Femur (tissue), 1 donor: ENCODE measurements at regions not wholly inside any gene's neighbourhood (a gene's known extent, or its start where the extent isn't known, plus 50 kb on each side); places are given as distances from the start of the nearest gene placed in this dataset.
"Not testable (repeated sequence)": the region's sequence is repeated elsewhere in the genome, so short reads cannot be mapped to it uniquely, and the experiment has no call there.

Experiments used
- DNase-seq: peaks from one replicate; pipeline ENCODE4 v3.0.0-alpha.2; 2017

- DNase-seq = no peak
These were observed 97.6 kb downstream of the ANAPC4 start for GRCh38 chr4:25474690-25475089.

- no peak for DNase-seq
These were observed 100.2 kb downstream of the ANAPC4 start for GRCh38 chr4:25477221-25477620.

GRCh38 chr4:25481648-25482047 is 104.6 kb downstream of the ANAPC4 start:
- DNase-seq = no peak

GRCh38 chr4:25484243-25484721 is 107.2 kb downstream of the ANAPC4 start:
- DNase-seq = no peak

- DNase-seq = no peak
These were observed 108.0 kb downstream of the ANAPC4 start for GRCh38 chr4:25485104-25485503.

GRCh38 chr4:25486171-25486570 is 109.1 kb downstream of the ANAPC4 start:
- DNase-seq = no peak

GRCh38 chr4:25487155-25487554 is 110.1 kb downstream of the ANAPC4 start:
- DNase-seq = no peak

- DNase-seq = no peak
These were observed 112.3 kb downstream of the ANAPC4 start for GRCh38 chr4:25489253-25489797.

- DNase-seq = no peak
These were observed 116.4 kb downstream of the ANAPC4 start for GRCh38 chr4:25493466-25493865.

- DNase-seq = no peak
These were observed 117.1 kb downstream of the ANAPC4 start for GRCh38 chr4:25494166-25494565.

- peak; percentile 79 for DNase-seq
These were observed 123.7 kb downstream of the ANAPC4 start for GRCh38 chr4:25500626-25501316.

GRCh38 chr4:25502115-25502514 is 125.1 kb downstream of the ANAPC4 start:
- no peak for DNase-seq

GRCh38 chr4:25503779-25504178 is 126.7 kb downstream of the ANAPC4 start:
- DNase-seq = no peak

GRCh38 chr4:25504932-25505636 is 128.0 kb downstream of the ANAPC4 start:
- DNase-seq = no peak

GRCh38 chr4:25505637-25505991 is 128.6 kb downstream of the ANAPC4 start:
- no peak for DNase-seq

- no peak for DNase-seq
These were observed 129.0 kb downstream of the ANAPC4 start for GRCh38 chr4:25506032-25506571.

GRCh38 chr4:25509646-25510045 is 132.6 kb downstream of the ANAPC4 start:
- no peak for DNase-seq

- DNase-seq = not testable (repeated sequence)
These were observed 134.8 kb downstream of the ANAPC4 start for GRCh38 chr4:25511823-25512222.

- DNase-seq = no peak
These were observed 136.8 kb downstream of the ANAPC4 start for GRCh38 chr4:25513814-25514213.

- no peak for DNase-seq
These were observed 132.2 kb upstream of the SLC34A2 start for GRCh38 chr4:25523405-25523804.

GRCh38 chr4:25524663-25525062 is 131.0 kb upstream of the SLC34A2 start:
- no peak for DNase-seq

- DNase-seq = no peak
These were observed 129.8 kb upstream of the SLC34A2 start for GRCh38 chr4:25525896-25526295.

GRCh38 chr4:25527034-25527433 is 128.6 kb upstream of the SLC34A2 start:
- DNase-seq = no peak

- DNase-seq = no peak
These were observed 127.3 kb upstream of the SLC34A2 start for GRCh38 chr4:25528391-25528790.
